ENCODE measurements at regions not wholly inside any gene's neighbourhood (a gene's known extent, or its start where the extent isn't known, plus 50 kb on each side); places are given as distances from the start of the nearest gene placed in this dataset.

DNA sequence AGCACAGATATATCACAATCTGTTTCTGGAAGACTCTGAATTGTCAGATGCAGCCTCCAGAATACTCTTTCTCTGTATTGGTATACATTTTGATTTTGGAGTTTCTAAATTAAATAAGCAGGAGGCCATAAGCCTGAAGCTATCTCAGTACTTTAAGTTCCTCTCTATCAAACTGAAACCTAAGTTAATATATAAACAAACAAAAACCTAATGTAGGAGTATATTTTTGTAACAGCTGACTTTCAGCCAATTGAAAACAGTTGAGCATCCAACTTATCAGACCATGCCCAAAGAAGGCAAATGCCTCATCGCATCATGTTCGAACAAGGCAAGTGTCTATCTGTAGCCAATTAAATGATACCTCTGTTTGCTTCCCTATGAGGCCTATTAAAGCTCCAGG is 1054.4 kb downstream of the AMY1C start:
- TF ChIP-seq, protein P1, sequence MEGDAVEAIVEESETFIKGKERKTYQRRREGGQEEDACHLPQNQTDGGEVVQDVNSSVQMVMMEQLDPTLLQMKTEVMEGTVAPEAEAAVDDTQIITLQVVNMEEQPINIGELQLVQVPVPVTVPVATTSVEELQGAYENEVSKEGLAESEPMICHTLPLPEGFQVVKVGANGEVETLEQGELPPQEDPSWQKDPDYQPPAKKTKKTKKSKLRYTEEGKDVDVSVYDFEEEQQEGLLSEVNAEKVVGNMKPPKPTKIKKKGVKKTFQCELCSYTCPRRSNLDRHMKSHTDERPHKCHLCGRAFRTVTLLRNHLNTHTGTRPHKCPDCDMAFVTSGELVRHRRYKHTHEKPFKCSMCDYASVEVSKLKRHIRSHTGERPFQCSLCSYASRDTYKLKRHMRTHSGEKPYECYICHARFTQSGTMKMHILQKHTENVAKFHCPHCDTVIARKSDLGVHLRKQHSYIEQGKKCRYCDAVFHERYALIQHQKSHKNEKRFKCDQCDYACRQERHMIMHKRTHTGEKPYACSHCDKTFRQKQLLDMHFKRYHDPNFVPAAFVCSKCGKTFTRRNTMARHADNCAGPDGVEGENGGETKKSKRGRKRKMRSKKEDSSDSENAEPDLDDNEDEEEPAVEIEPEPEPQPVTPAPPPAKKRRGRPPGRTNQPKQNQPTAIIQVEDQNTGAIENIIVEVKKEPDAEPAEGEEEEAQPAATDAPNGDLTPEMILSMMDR (IDR thresholded peaks at IDR 0.05) = no peak
- TF ChIP-seq POLR2A (IDR thresholded peaks at IDR 0.05) = no peak
